Endodermal cell (in vitro differentiated cells): ENCODE measurements at regions not wholly inside any gene's neighbourhood (a gene's known extent, or its start where the extent isn't known, plus 50 kb on each side); places are given as distances from the start of the nearest gene placed in this dataset.

ENCODE experiments used
- DNase-seq: peaks from one replicate; pipeline ENCODE4 v3.0.0-alpha.2; 2017
- H3K27ac ChIP-seq: 2 replicates; pipeline ENCODE4 v1.5.1; 2013; ENCODE audit warnings: mild to moderate bottlenecking, low read depth, low read length, moderate library complexity
- H3K27me3 ChIP-seq: 2 replicates; pipeline ENCODE4 v1.6.1; 2013; ENCODE audit warnings: mild to moderate bottlenecking, low read length, moderate library complexity; ENCODE audit not compliant: insufficient read depth, control insufficient read depth, poor library complexity, severe bottlenecking
- H3K36me3 ChIP-seq: 2 replicates; pipeline ENCODE4 v1.7.0; 2013; ENCODE audit warnings: mild to moderate bottlenecking, low read length, moderate library complexity; ENCODE audit not compliant: control insufficient read depth, insufficient read depth
- H3K4me1 ChIP-seq: one replicate; pipeline ENCODE4 v1.7.0; 2013; ENCODE audit warnings: low read length; ENCODE audit not compliant: control insufficient read depth, insufficient read depth
- H3K4me3 ChIP-seq: 2 replicates; pipeline ENCODE4 v1.5.1; 2013; ENCODE audit warnings: mild to moderate bottlenecking, low read length, moderate library complexity
- H3K9ac ChIP-seq: 2 replicates; pipeline ENCODE4 v1.6.1; 2013; ENCODE audit warnings: mild to moderate bottlenecking, low read length, moderate library complexity; ENCODE audit not compliant: poor library complexity, severe bottlenecking; ENCODE audit errors: extremely low read depth
- H3K9me3 ChIP-seq: 2 replicates; pipeline ENCODE4 v1.6.1; 2013; ENCODE audit warnings: mild to moderate bottlenecking, low read length, moderate library complexity; ENCODE audit not compliant: control insufficient read depth
- H3K27ac Mint-ChIP-seq: 2 replicates; pipeline ENCODE4 v1.8.0; 2020; ENCODE audit warnings: mixed read lengths
- H3K27me3 Mint-ChIP-seq: 2 replicates; pipeline ENCODE4 v1.8.0; 2021; ENCODE audit warnings: mild to moderate bottlenecking, mixed read lengths; ENCODE audit not compliant: insufficient read depth
- H3K36me3 Mint-ChIP-seq: 2 replicates; pipeline ENCODE4 v1.8.0; 2020; ENCODE audit warnings: low read depth, mixed read lengths
- H3K4me1 Mint-ChIP-seq: 2 replicates; pipeline ENCODE4 v1.8.0; 2020; ENCODE audit warnings: mixed read lengths
- H3K4me3 Mint-ChIP-seq: 2 replicates; pipeline ENCODE4 v1.8.0; 2020; ENCODE audit warnings: mild to moderate bottlenecking, moderate library complexity, mixed read lengths
- H3K9me3 Mint-ChIP-seq: 2 replicates; pipeline ENCODE4 v1.8.0; 2020; ENCODE audit warnings: mild to moderate bottlenecking, mixed read lengths
- CTCF ChIP-seq: fragments of 200-600 bp; sonication (generic); conservative IDR thresholded peaks from 2 replicates; pipeline ENCODE4 v1.5.0; 2021; ENCODE audit warnings: antibody characterized with exemption, mild to moderate bottlenecking
- WGBS, 2 experiments: methylation state at CpG; one replicate each; pipeline versions ENCODE4 v1.1.5 to v1.1.7; 2013; ENCODE audit warnings: missing lambda C conversion rate in 2 of 2, mixed read lengths in 1 of 2; ENCODE audit not compliant: insufficient coverage in 1 of 2, insufficient read length in 1 of 2; 5-methylcytosine and 5-hydroxymethylcytosine counted together

GRCh38 chr2:120428748-120429147 lies 82.8 kb downstream of the INHBB start:
- 84 to 89% methylated on average over 3 to 6 of the region's 6 CpGs for WGBS, 2 experiments
- Histone ChIP-seq H3K9me3 (no peaks in the 10 kb centered on the region), H3K36me3 (no peaks in the 10 kb centered on the region), H3K4me3 (no peak overlapping the region), H3K27ac (no peak overlapping the region), H3K9ac (no peak overlapping the region), H3K4me1 (no peaks in the 10 kb centered on the region), H3K27me3 (peaks cover 19% of the 10 kb centered on the region)
- no peak overlapping the region for H3K27ac Mint-ChIP-seq
- no peaks in the 10 kb centered on the region for H3K9me3 Mint-ChIP-seq
- H3K4me3 Mint-ChIP-seq: no peak overlapping the region
- no peak for TF ChIP-seq CTCF
- H3K36me3 Mint-ChIP-seq: no peaks in the 10 kb centered on the region
- DNase-seq: peak; percentile 42
- peaks cover 7% of the 10 kb centered on the region for H3K4me1 Mint-ChIP-seq
- peaks cover 31% of the 10 kb centered on the region for H3K27me3 Mint-ChIP-seq

GRCh38 chr2:120429586-120430500 lies 83.9 kb downstream of the INHBB start:
- no peaks in the 10 kb centered on the region for H3K4me1 ChIP-seq
- peaks cover 22% of the 10 kb centered on the region for H3K27me3 ChIP-seq
- no peak overlapping the region for H3K4me3 ChIP-seq
- no peak overlapping the region for H3K27ac ChIP-seq
- no peaks in the 10 kb centered on the region for H3K36me3 ChIP-seq
- Mint-ChIP-seq H3K36me3 (no peaks in the 10 kb centered on the region), H3K27me3 (peaks cover 26% of the 10 kb centered on the region), H3K9me3 (no peaks in the 10 kb centered on the region), H3K4me3 (no peak overlapping the region), H3K4me1 (peaks cover 7% of the 10 kb centered on the region), H3K27ac (no peak overlapping the region)
- H3K9ac ChIP-seq: no peak overlapping the region
- 37 to 56% methylated on average over 7 to 8 of the region's 8 CpGs for WGBS, 2 experiments
- peak; percentile 66 for DNase-seq
- H3K9me3 ChIP-seq: no peaks in the 10 kb centered on the region
- no peak for TF ChIP-seq CTCF

- no peaks in the 10 kb centered on the region for H3K4me1 ChIP-seq
- no peak for TF ChIP-seq CTCF
- H3K36me3 ChIP-seq: no peaks in the 10 kb centered on the region
- peaks cover 28% of the 10 kb centered on the region for H3K27me3 ChIP-seq
- H3K9me3 ChIP-seq: no peaks in the 10 kb centered on the region
- Mint-ChIP-seq H3K9me3 (no peaks in the 10 kb centered on the region), H3K4me3 (no peak overlapping the region), H3K27ac (no peak overlapping the region), H3K4me1 (peaks cover 7% of the 10 kb centered on the region), H3K36me3 (no peaks in the 10 kb centered on the region), H3K27me3 (peaks cover 29% of the 10 kb centered on the region)
- DNase-seq: no peak
- no peak overlapping the region for H3K27ac ChIP-seq
- 71 to 85% methylated on average over 1 to 5 of the region's 5 CpGs for WGBS, 2 experiments
- H3K9ac ChIP-seq: no peak overlapping the region
- H3K4me3 ChIP-seq: no peak overlapping the region
Measured at GRCh38 chr2:120430501-120430830, 84.5 kb downstream of the INHBB start.
